IPS-18c (cell line): ENCODE measurements at regions not wholly inside any gene's neighbourhood (a gene's known extent, or its start where the extent isn't known, plus 50 kb on each side); places are given as distances from the start of the nearest gene placed in this dataset.

ENCODE experiments used
- H3K4me3 ChIP-seq: 2 replicates; pipeline ENCODE4 v1.7.0; 2013; ENCODE audit warnings: low read depth, mild to moderate bottlenecking, low read length, moderate library complexity; ENCODE audit not compliant: insufficient read depth
- H3K9me3 ChIP-seq: one replicate; pipeline ENCODE4 v1.6.1; 2013; ENCODE audit warnings: mild to moderate bottlenecking, low read length, moderate library complexity; ENCODE audit not compliant: control insufficient read depth, insufficient read depth

DNA sequence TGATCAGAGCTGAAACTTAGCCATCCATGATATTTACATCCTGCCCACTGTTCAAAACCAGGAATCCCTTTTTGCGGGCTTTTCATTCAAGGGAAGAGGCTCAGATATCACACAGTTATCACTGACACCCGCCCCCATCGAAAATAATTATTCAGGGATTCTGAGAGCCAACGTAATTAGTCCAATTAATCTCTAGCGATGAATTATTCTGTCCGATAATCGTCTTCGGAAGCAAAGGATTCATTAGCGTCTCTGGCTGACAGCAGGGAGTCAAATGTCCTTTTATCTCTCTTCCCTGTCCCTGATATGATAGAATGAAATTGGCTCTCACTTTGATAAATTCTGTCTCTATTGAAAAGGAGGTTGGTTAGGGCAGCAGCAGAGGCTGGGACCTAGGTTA lies 140.4 kb upstream of the IPO9 start:
- no peaks in the 10 kb centered on the region for H3K9me3 ChIP-seq

DNA sequence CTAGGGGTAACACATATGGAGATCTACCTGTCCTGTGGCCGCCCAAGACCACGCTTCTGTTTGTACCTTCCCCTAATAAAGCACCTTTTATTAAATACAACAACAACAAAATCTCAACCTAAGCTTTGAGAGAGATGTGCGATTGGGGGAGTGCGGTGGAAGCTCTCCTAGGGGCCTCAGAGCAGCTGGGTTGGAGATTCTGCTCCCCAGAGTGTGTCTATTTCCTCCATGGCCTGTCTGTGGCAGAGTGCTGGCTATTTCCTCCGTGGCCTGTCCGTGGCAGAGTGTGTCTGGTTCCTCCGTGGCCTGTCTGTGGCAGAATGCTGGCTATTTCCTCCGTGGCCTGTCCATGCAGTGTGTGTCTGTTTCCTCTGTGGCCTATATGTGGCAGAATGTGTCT lies 139.3 kb upstream of the IPO9 start:
- Histone ChIP-seq H3K9me3 (no peaks in the 10 kb centered on the region), H3K4me3 (no peak overlapping the region)

More for the DNA sequence above, 140.4 kb upstream of the IPO9 start:
- H3K4me3 ChIP-seq = no peak overlapping the region

DNA sequence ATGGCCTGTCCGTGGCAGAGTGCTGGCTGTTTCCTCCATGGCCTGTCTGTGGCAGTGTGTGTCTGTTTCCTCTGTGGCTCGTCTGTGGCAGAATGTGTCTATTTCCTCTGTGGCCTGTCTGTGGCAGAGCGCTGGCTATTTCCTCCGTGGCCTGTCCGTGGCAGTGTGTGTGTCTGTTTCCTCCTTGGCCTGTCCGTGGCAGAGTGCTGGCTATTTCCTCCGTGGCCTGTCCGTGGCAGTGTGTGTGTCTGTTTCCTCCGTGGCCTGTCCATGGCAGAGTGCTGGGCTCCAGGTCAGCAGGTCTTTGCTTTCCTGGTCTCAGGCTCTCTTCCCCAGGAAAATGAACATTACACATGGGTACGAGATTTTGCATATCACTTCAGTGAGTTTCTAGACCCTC lies 138.4 kb upstream of the IPO9 start:
- no peaks in the 10 kb centered on the region for H3K9me3 ChIP-seq
- no peak overlapping the region for H3K4me3 ChIP-seq

DNA sequence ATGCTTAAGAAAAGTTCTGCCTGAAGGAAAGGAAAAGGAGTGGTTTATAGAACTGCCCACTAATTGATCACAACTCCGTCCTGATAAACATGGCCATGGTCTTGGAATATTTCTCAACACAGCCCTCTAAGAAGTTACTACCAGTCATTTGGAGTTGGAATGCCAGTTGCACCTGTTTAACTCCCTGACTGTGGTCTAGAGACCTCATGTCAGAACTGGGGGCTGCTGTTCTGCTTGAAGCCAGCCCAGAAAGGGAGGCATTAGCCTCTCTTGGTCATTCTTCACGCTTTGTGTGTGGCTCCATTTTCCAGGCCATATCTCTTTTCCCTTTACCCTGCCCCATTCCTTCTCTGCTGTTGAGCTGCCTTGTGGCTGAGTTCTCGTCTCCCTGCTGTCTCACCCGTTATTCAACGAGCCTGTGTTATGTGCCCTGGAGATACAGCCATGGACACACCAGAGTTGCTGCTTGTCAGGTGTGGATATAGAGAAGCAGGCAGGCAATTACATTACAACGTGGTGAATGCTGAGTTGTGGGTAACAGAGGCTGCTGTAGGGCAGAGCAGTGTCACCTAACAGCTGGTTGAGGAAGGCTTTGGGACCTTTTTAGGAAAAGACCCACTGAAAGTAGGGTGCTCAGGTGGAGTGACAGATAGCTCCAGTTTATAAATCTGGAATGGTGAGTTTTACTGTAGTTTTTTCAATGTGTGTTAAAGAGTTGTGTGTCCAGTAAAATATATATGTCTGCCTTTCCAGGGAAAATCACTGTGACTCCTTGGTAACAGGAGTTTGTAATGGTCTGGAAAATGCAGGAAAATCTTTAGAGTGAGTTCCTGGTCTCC lies 137.0 kb upstream of the IPO9 start:
- H3K9me3 ChIP-seq = no peaks in the 10 kb centered on the region

DNA sequence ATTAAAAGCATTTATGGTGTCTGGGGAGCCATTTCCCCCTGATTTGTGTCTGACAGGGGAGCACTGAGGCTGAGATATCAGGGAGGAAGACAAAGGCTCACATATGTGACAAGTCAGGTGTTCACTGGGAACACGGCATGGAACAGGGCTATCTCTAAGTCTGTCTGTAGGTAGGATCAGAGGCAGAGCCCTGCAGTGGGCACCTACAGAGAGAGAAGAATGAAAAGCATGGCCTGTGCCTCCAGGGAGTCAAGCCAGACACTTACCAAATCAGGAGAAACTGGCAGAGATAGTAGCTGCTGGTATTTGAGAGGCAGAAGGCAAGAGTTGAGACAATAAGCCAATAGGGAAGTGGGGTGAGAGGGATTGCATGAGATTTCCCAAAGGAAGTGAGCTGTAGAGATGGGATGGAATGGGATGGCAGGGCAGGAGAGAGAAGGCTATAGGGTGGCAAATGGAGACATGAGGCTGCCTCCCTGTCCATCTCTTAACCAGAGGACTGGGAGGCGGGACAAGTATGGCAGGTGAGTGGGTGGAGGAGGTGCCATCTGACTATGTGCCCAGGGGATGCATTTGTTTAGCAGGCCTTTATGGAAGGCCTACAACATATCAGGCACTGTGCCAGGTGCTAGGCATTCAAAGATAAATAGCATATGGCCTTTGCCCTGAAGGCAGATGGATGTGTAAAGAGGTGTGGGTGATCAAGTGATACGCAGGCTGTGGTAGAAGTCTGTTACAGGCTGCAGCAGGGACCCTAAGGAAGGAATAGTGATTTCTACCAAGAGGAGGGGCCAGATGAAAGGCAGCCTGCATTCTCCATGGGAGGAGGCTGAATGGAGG lies 136.2 kb upstream of the IPO9 start:
- no peaks in the 10 kb centered on the region for H3K9me3 ChIP-seq
- H3K4me3 ChIP-seq = no peak overlapping the region

More for the DNA sequence above, 137.0 kb upstream of the IPO9 start:
- no peak overlapping the region for H3K4me3 ChIP-seq

DNA sequence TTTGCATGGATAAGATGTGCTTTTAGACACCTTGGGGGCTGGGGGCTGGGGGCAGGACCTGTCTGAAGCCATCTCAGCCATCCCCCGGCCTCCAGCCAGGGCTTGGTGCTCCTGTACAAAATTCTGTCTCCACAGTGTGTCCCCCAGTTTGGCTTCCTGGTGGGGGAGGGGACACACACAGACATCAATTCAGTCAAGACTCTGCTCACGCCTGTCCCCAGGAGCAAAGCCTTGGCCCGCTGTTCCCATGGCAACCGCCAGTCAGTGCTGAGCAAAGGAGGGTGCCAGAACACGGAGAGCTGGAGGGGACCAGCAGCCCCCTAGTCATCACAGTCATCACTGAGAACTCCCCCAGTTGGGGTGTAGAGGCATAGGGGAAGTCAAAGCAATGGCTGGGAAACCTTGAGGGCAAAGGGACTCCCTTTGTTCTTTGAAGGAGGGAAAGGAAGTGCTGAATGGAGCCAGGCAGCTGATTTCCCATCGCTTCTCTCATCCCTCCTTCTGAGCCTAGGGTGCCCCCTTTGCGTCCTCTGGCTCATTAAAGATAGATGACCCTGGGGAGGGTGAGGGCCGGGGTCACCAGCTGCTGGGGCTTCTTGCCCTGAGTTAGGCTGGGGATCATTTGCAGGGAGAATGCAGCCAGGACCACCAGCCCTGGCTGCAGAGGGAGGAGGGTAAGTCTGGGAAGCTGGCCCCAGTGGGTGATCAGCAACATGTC lies 134.9 kb upstream of the IPO9 start:
- no peak overlapping the region for H3K4me3 ChIP-seq
- no peaks in the 10 kb centered on the region for H3K9me3 ChIP-seq

DNA sequence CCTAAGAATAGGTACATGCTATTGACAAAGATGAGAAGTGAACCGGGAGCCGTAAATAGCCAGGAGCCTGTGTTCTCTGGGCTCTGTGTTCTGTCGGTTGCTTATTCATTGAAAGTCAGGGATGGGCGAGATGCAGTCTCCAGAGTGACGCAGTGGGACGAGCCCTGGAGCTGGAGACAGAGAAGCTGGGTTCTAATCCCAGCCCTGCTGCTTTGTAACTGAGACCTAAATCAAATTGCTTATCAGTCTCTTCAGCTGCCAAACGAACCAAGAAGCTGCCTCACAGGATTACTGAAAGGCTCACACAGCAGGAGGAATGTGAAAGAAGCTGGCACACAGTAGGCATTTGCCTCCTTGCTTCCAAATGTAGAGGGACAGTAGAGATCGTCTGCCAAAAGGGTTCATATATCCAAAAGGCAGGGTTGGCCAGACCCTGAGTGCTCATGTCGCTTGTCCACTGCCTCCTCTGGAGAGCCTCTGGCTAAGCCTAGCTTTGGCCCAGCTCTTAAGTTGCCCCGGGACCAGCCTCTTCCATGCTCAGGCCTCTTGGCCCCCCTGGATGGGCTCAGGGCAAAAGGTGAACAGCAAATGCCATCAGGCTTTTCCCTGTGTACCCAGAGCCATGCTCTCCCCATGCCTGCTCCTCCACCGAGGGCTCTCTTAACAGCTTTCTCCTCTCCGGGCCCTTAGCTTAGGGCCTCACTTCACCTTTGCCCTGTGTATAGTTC lies 134.2 kb upstream of the IPO9 start:
- no peak overlapping the region for H3K4me3 ChIP-seq
- H3K9me3 ChIP-seq = no peaks in the 10 kb centered on the region

DNA sequence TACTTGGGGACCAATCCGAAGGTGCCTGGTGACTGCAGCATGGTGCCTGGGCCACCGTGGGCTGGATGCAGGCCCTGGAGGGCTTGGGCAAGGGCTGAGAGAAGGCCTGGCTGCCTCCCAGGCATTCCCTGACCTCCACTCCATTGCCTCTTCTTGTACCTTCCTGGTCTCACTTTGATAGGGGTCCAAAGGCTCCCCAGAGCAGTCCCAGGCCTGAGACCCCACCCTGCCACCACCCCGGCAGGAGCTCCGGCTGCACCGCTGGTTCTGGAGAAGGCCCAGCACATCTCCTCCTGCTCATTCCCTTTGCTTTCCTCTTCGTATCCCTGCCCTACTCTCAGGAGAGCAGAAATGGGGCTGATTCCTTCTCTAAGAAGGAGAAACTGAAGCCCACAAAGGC lies 133.3 kb upstream of the IPO9 start:
- Histone ChIP-seq H3K9me3 (no peaks in the 10 kb centered on the region), H3K4me3 (no peak overlapping the region)

DNA sequence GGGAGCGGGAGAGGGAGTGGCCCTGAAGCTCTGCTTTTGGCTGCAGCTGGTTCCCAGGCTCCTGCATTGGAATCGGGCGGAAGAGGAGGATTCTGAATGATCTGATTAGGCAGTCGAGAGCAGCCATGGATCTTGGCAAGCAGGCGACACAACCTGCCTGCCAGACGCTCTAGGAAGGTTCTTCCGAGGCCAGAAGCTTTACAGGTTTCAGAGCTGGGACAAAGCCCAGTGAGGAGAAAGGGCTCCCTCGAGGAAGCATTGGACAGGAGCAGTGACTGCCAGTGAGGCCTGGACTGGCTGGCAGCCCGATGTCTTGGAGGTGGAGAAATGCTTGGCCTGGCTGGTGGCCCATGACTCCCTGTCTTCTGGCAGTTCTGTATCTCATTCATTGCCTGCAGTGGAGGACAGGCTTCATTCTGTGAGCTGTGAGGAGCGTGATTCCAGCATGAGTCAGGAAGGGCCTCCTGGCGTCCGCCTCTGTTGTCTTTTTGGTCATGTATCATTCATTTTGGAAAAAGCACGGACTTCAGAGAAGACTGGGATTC lies 132.7 kb upstream of the IPO9 start:
- no peak overlapping the region for H3K4me3 ChIP-seq
- no peaks in the 10 kb centered on the region for H3K9me3 ChIP-seq

DNA sequence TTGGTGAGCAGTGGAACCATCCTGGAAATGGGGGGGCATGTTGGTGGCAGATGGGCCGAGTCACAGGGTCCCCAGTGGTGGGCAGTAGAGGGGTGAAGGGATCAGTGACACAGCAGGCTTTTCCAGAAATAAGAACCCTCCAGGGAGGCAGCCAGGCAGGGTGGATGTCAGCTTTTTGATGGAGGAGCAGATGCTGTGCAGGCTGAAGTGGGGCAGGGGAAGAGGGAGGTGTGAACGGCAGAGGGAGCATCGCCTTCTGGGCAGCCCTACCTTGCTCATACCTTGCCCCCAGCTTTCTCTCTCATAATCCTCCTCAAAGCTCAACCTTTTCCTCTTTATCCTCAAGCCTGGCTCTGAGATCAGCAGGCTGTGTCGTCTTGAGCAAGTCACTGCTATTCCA lies 131.8 kb upstream of the IPO9 start:
- H3K4me3 ChIP-seq = no peak overlapping the region
- H3K9me3 ChIP-seq = no peaks in the 10 kb centered on the region

DNA sequence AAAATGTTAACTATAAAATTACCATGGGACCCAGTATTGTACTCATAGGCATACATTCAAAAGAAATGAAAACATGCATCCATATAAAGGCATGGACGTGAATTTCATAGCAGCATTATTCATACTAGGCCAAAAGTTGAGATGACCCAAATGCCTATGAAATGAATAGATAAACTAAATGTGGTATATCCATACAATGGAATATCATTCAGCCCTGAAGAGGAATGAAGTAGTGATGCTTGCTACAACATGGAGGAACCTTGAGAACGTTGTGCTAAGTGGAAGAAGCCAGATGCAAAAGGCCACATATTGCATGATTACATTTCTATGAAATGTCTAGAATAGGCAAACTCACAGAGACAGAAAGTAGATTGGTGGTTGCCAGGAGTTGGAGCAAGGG lies 127.1 kb upstream of the IPO9 start:
- no peak overlapping the region for H3K4me3 ChIP-seq
- H3K9me3 ChIP-seq = no peaks in the 10 kb centered on the region

DNA sequence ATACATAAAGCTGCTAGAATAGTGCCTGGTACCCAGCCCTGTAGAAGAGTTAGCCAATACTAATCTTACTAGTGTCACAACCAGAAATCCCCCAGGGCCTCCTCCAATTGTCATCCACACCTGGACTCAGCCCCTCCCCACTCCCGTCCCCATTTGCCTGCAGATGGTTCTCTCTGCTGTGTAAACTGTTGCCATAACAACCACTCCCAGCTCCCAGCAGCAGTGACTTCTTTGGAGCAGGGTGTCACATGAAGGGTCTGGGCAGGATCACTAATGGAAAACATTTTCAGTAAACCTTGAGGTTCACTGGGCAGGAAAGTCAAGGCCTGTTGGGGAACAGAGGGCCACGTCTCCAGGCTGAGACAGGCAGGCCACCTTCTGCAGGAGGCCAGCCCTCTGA lies 126.0 kb upstream of the IPO9 start:
- Histone ChIP-seq H3K9me3 (no peaks in the 10 kb centered on the region), H3K4me3 (no peak overlapping the region)

DNA sequence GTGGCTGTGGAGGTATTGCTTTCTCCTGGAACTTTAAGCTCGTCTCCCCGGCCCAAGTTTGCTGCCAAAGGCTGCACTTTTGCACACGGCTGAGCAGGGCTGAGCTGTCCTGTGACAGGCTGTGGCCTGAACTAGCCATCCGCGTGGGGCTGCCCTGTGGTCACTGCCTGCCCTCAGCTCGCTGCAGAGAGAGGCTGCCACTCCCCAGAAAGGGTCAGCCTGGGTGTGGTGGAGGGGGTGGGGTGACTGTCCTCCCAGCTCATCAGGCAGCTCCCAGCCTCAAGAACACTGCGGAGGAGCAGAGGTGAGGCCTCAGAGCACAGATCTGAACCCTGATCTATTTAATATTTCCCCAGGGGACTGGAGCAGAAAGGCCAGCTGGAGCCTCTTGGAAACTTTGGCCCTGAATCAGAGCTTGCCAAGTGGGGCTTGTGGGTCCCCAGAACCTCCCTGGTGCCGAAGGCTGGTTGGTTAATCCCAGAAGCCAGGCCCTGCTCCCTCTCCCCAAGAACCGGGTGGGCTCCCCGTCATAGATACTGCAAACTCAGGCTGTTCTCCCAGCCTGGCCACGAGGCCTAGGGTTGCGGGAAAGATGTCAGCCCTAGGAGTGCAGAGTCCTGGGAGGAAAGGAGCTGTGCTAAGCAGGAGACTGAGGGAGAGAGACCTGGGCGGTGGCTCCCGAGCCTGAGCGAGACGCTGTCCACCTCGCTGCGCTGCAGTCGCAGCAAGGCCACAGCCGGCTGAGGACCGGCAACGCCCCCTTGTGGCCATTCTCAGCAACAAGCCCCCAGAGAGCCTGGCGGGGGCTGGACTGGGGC lies 125.1 kb upstream of the IPO9 start:
- Histone ChIP-seq H3K9me3 (no peaks in the 10 kb centered on the region), H3K4me3 (no peak overlapping the region)

DNA sequence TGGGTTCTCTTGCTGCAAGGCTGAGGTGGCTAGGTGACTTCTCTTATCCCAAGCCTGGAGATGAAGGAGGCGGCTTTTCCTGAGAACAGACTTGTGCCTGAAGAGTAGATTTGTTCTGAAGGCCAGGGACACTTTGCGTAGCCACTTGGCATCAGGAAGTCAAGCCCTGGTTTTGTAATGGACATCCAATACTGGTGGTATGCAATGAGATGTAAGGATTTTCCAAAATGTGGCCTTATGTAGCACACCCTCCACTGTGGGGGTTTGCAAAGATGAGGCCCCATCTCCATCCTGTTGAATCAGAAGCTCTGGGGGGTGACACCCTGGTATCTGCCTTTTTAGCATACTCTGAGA lies 124.5 kb upstream of the IPO9 start:
- no peaks in the 10 kb centered on the region for H3K9me3 ChIP-seq
- H3K4me3 ChIP-seq = no peak overlapping the region

DNA sequence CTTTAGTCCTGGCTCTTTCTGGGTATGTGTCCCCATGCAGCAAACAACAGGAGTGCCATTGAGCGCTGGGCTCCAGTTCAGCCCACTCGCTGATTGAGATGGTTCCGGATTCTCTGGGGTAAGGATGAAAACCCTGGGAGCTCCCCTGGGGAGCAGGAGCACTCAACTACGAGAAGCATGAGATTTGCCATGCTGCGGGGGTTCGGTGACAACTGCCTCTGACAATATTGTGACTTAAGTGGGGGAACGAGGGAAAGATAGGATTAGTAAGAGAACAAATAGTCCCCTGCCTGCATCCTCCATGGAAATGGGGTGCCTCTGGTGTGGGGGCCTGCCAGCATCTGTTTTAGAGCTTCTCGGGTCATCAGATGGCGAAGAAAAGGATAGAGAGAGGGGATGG lies 123.6 kb upstream of the IPO9 start:
- H3K9me3 ChIP-seq = no peaks in the 10 kb centered on the region
- H3K4me3 ChIP-seq = no peak overlapping the region

DNA sequence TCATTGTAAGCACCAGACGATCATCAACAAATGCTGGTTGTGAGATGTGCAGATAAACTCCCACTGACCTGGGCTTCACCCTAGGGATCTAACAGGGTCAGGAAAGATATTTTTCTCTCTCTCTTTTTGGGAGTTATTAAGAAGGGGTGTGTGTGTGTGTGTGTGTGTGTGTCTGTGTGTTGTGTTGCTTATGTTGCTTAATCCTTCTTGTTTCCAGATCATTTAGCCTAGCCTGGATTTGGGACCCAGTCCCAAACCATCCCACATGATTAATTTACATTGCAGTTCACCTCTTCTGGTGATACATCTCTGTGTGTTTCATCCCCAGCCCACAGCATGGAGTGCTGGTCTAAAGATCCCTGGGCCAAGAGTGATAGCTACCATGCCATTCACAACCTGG lies 122.8 kb upstream of the IPO9 start:
- Histone ChIP-seq H3K9me3 (no peaks in the 10 kb centered on the region), H3K4me3 (no peak overlapping the region)
